Activated CD8-positive, alpha-beta T cell treated with anti-CD3 and anti-CD28 coated beads for 36 hours (primary cell): ENCODE measurements at regions not wholly inside any gene's neighbourhood (a gene's known extent, or its start where the extent isn't known, plus 50 kb on each side); places are given as distances from the start of the nearest gene placed in this dataset.

Experiments used
- ATAC-seq: fragments of 200-7000 bp; cut with Tn5 transposase; one replicate; pipeline ENCODE4 v1.10.0; 2021; ENCODE audit warnings: mild to moderate bottlenecking, moderate library complexity
- CTCF ChIA-PET: fragments of 350-600 bp; sonication (Branson Sonifier 250); formaldehyde crosslinking; loops from one replicate; lab custom pipeline; 2021; ENCODE audit warnings: antibody characterized with exemption; lab: Charles Lee
- POLR2A ChIA-PET: fragments of 350-600 bp; sonication (Branson Sonifier 250); formaldehyde crosslinking; loops from one replicate; lab custom pipeline; 2021; ENCODE audit warnings: antibody characterized with exemption; lab: Charles Lee
- DNase-seq: peaks from one replicate; pipeline ENCODE4 v3.0.0-alpha.2; 2020
- H3K27ac Mint-ChIP-seq: one replicate; pipeline ENCODE4 v1.8.0; 2021; ENCODE audit warnings: mild to moderate bottlenecking, mixed read lengths
- H3K27me3 Mint-ChIP-seq: one replicate; pipeline ENCODE4 v1.8.0; 2021; ENCODE audit warnings: mixed read lengths
- H3K36me3 Mint-ChIP-seq: one replicate; pipeline ENCODE4 v1.8.0; 2021; ENCODE audit warnings: low read depth, mixed read lengths
- H3K4me1 Mint-ChIP-seq: one replicate; pipeline ENCODE4 v1.8.0; 2021; ENCODE audit warnings: low read depth, mixed read lengths
- H3K4me3 Mint-ChIP-seq: one replicate; pipeline ENCODE4 v1.8.0; 2021; ENCODE audit warnings: mild to moderate bottlenecking, moderate library complexity, mixed read lengths
- H3K9me3 Mint-ChIP-seq: one replicate; pipeline ENCODE4 v1.8.0; 2021; ENCODE audit warnings: mixed read lengths
- intact Hi-C: fragments of 100-400 bp; cut with micrococcal nuclease; formaldehyde crosslinking; loops from one replicate; pipeline ENCODE4 v1.10.0; 2022
- TF ChIP-seq, protein P1 (sequence below): fragments of 200-600 bp; IDR thresholded peaks from one replicate; pipeline ENCODE4 v1.8.0; 2022; ENCODE audit warnings: antibody characterized with exemption, mild to moderate bottlenecking

DNA sequence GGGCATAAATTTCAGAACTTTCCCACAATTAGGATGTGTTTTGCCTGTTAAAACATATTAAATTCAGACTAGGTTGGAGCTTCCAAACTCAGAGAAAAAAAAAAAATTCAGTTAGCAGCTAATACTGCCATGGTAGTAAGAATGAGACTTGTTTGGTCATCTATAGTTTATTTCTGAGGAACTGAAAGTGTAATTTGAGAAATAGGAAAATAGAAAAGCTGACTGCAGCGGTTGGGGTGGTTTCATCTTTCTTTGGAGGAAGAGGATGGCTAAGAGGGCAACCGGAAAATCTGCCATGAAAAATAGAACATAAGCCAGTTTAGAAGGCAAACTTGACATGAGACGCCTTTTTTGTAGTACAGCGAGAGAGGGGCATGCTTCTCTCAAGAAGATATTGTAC lies 371.2 kb upstream of the ROBO2 start:
- H3K4me1 Mint-ChIP-seq: no peaks in the 10 kb centered on the region
- DNase-seq (no peak), ATAC-seq (no peak)
- CTCF ChIA-PET: no interaction called here
- POLR2A ChIA-PET: no interaction called here
- no peaks in the 10 kb centered on the region for H3K27me3 Mint-ChIP-seq
- peaks cover 12% of the 10 kb centered on the region for H3K9me3 Mint-ChIP-seq
- TF ChIP-seq, protein P1, sequence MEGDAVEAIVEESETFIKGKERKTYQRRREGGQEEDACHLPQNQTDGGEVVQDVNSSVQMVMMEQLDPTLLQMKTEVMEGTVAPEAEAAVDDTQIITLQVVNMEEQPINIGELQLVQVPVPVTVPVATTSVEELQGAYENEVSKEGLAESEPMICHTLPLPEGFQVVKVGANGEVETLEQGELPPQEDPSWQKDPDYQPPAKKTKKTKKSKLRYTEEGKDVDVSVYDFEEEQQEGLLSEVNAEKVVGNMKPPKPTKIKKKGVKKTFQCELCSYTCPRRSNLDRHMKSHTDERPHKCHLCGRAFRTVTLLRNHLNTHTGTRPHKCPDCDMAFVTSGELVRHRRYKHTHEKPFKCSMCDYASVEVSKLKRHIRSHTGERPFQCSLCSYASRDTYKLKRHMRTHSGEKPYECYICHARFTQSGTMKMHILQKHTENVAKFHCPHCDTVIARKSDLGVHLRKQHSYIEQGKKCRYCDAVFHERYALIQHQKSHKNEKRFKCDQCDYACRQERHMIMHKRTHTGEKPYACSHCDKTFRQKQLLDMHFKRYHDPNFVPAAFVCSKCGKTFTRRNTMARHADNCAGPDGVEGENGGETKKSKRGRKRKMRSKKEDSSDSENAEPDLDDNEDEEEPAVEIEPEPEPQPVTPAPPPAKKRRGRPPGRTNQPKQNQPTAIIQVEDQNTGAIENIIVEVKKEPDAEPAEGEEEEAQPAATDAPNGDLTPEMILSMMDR: no peak
- H3K36me3 Mint-ChIP-seq: no peaks in the 10 kb centered on the region
- no peak overlapping the region for H3K4me3 Mint-ChIP-seq
- H3K27ac Mint-ChIP-seq: no peak overlapping the region
- intact Hi-C loops: no loop called here

- H3K4me1 Mint-ChIP-seq: no peaks in the 10 kb centered on the region
- peaks cover 10% of the 10 kb centered on the region for H3K9me3 Mint-ChIP-seq
- TF ChIP-seq, protein P1: no peak
- no peak overlapping the region for H3K4me3 Mint-ChIP-seq
- intact Hi-C loops: no loop called here
- DNase-seq (no peak), ATAC-seq (no peak)
- ChIA-PET POLR2A (no interaction called here), CTCF (no interaction called here)
- no peaks in the 10 kb centered on the region for H3K36me3 Mint-ChIP-seq
- no peak overlapping the region for H3K27ac Mint-ChIP-seq
- no peaks in the 10 kb centered on the region for H3K27me3 Mint-ChIP-seq
These were observed 370.6 kb upstream of the ROBO2 start for GRCh38 chr3:76669322-76669721.

- ChIA-PET POLR2A (no interaction called here), CTCF (interaction anchor here (0.5 kb wide), 1 partner anchor 16 kb away, joined by 3 read pairs; no protein-coding TSS in a partner anchor)
- Mint-ChIP-seq H3K4me1 (no peaks in the 10 kb centered on the region), H3K9me3 (peaks cover 9% of the 10 kb centered on the region), H3K27me3 (no peaks in the 10 kb centered on the region), H3K36me3 (no peaks in the 10 kb centered on the region), H3K27ac (no peak overlapping the region), H3K4me3 (no peak overlapping the region)
- ATAC-seq: no peak
- no peak for DNase-seq
- intact Hi-C loops: no loop called here
- TF ChIP-seq, protein P1: no peak
These were observed 366.7 kb upstream of the ROBO2 start for GRCh38 chr3:76673171-76673570.

DNA sequence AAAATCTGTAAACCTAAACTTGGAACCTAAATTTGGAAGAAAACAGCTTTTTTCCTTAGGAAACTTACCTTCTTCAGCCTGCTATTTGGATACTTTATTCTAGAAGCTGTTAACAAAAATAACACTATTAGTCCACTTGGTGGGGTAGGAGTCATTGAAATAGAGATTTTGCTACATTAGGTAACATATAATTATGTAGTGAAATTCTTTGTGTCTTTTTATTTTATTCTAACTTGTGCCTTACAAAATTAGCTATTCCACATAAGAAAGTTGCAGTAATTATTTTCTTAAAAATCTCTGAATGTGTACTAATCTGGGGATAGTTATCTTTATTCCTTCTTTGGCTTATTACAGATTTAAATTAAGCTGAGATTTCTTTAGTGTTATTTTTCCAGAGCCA lies 360.4 kb upstream of the ROBO2 start:
- CTCF ChIA-PET: no interaction called here
- DNase-seq: no peak
- POLR2A ChIA-PET: no interaction called here
- intact Hi-C loops: no loop called here
- Mint-ChIP-seq H3K27me3 (no peaks in the 10 kb centered on the region), H3K4me1 (no peaks in the 10 kb centered on the region), H3K27ac (no peak overlapping the region), H3K36me3 (no peaks in the 10 kb centered on the region), H3K4me3 (no peak overlapping the region), H3K9me3 (peaks cover 11% of the 10 kb centered on the region)
- TF ChIP-seq, protein P1: no peak
- ATAC-seq: no peak

- POLR2A ChIA-PET: no interaction called here
- Mint-ChIP-seq H3K4me3 (no peak overlapping the region), H3K27me3 (no peaks in the 10 kb centered on the region), H3K27ac (no peak overlapping the region), H3K9me3 (peaks cover 9% of the 10 kb centered on the region), H3K4me1 (no peaks in the 10 kb centered on the region), H3K36me3 (no peaks in the 10 kb centered on the region)
- DNase-seq (no peak), ATAC-seq (no peak)
- TF ChIP-seq, protein P1: no peak
- CTCF ChIA-PET: interaction anchor here (1.1 kb wide), 1 partner anchor 12 kb away, joined by 3 read pairs; no protein-coding TSS in a partner anchor
- intact Hi-C loops: no loop called here
These were observed 356.6 kb upstream of the ROBO2 start for GRCh38 chr3:76683256-76683655.
